HCT116 (cell line): ENCODE measurements at regions not wholly inside any gene's neighbourhood (a gene's known extent, or its start where the extent isn't known, plus 50 kb on each side); places are given as distances from the start of the nearest gene placed in this dataset.

Experiments
- CBX3 ChIP-seq: IDR thresholded peaks from 2 replicates; pipeline ENCODE4 v1.6.1; 2012; ENCODE audit warnings: low read depth
- CTCF ChIP-seq, 3 experiments: fragments of 200-600 bp in 1 of 3; sonication (generic) in 1 of 3; IDR thresholded peaks in 2 of 3; conservative IDR thresholded peaks in 1 of 3; 2 replicates each; pipeline ENCODE4 v1.5.1; 2012 to 2017; ENCODE audit warnings: low read depth in 2 of 3, low read length in 2 of 3, antibody characterized with exemption in 1 of 3, borderline replicate concordance in 1 of 3, control low read depth in 1 of 3, mild to moderate bottlenecking in 1 of 3, mixed read lengths in 1 of 3, mixed run types in 1 of 3, moderate library complexity in 1 of 3; ENCODE audit not compliant: insufficient read depth in 1 of 3
- POLR2A ChIP-seq: IDR thresholded peaks from 2 replicates; pipeline ENCODE4 v1.7.0; 2011; ENCODE audit warnings: borderline replicate concordance; ENCODE audit not compliant: insufficient read depth, insufficient read length; ENCODE audit errors: extremely low read depth
- POLR2AphosphoS5 ChIP-seq: IDR thresholded peaks from 2 replicates; pipeline ENCODE4 v1.6.1; 2011; ENCODE audit warnings: mild to moderate bottlenecking, low read depth, low read length, moderate library complexity

- TF ChIP-seq POLR2AphosphoS5 (no peak), CTCF (IDR thresholded peaks at IDR 0.05 in 2 of 3, conservative IDR thresholded peaks at IDR 0.05 in 1 of 3; ENCODE audit: borderline replicate concordance in 1 of 3, insufficient read depth in 1 of 3, low read depth in 2 of 3, low read length in 2 of 3) (no peak), POLR2A (no peak), CBX3 (no peak)
These were observed 231.0 kb upstream of the ATP11B start for GRCh38 chr3:182562274-182562673.
